D341Med (cell line): ENCODE measurements at regions not wholly inside any gene's neighbourhood (a gene's known extent, or its start where the extent isn't known, plus 50 kb on each side); places are given as distances from the start of the nearest gene placed in this dataset.
"Not testable (repeated sequence)": the region's sequence is repeated elsewhere in the genome, so short reads cannot be mapped to it uniquely, and the experiment has no call there.

Source experiments
- DNase-seq: peaks from one replicate; pipeline ENCODE4 v3.0.0; 2012; ENCODE audit warnings: low spot score

DNA sequence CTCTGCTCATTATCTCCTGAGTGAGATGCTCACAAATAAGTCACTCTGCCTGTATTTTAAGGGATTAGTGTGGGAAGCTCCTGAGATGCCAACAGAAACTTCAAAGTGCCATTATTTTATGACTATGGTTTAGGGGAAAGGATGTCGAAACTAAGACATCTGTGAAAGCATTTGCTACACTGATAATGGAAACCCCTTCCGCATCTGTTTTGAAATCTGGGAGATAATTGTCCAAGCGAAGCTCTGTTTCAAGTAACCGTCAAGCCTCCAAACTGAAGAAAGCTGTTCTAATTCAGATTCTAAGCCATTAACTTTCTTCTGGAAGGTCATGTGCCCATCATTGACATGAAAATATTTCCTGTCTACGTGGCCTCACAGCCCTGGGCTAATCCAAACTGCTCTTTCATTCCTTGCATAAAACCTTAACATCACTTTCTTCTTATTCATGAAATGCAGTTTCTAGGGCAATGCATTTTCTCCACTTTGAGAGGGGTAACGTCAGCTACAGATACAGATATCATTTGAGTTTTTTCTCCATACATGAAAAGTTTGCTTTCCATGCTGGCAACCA, 932.0 kb downstream of the C6orf118 start:
- no peak for DNase-seq

DNA sequence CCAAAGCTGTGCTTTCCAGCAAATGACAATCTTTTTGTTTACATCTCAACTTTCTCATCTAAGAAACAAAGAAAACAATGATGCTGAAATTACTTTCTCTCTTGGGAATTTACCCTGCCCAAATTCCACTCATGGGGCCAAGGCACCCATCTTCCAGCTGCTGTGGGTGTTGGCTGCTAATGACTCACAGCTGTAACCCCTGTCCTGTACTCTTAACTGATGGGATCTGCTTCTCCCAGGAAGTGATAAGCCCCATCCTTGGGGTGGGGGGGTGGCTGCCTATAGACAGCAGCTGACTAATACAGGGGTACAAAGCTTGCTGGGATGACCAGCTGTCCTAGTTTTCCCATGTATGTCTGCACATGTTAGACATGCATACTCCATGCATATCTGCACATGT, 938.6 kb downstream of the C6orf118 start:
- DNase-seq = no peak

DNA sequence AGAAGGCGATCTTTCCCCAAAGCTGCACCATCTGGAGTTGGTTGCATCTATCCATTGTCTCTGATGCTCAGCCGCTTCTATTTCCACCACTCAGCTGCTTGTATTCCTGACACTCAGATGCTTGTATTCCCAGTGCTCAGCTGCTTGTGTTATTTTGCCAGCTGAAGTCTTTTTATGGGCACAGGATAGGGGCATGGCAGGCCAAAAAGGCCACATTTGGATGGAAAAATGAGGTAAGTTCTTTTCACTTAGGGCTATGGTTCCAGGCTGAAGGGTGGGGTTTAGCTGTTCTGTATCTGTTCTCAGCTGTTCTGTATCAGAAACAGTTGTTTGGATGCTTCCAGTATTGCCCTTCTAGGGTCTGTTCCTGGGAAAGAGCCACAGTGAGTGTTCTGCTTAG, 944.9 kb downstream of the QKI start:
- no peak for DNase-seq

DNA sequence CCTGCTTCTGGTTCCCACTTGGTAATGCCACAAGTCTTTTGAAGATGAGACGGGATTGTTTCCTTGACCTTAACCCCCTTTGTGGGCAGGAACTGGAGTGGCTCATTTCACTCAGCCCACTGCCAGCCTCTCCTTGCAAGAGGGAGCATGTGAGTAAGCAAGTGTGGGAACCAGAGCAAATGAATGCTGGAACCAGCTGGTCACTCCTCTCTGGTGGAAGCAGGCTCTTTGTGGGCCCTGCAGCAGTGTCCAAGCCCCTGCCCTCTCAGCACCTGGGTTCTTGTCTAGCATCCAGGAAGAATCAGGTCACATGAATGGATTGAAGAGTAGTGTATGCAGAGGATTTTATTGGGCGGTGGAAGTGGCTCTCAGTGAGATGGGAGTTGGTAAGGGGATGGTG, 944.5 kb downstream of the QKI start:
- DNase-seq = no peak

DNA sequence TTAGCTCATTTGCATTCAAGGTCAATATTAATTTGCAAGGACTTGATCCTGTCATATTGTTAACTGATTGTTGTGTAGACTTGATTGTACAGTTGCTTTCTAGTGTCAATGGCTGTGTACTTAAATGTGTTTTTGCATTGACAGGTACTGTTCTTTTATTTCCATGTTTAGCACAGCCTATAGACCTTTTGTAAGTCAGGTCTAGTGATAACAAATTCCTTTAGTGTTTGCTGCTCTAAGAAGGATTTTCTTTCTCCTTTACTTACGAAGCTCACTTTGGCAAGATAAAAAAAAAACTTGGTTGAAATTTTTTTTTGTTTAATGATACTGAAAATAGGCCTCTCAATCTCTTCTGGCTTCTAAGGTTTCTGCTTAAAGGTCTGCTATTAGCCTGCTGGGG, 942.3 kb downstream of the QKI start:
- DNase-seq = no peak

DNA sequence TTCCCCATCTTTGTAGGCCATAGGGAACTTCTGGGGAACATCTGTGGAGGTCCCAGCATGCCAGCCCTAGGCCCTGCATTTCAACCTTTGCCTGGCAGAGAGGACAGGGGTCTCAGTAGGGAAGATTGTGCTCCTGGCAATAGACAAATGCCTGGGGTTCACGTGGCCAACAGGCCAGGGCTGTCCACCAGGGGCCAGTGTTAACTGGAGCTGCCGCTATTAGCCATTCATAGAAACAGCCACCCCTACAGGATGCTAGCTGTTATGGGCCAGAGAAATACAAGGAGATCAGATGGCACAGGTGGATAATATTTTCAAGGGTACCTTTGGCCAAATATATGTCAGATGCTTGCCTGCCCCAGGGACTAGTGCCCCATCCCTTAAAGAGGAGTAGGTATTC, 932.9 kb downstream of the QKI start:
- no peak for DNase-seq

DNA sequence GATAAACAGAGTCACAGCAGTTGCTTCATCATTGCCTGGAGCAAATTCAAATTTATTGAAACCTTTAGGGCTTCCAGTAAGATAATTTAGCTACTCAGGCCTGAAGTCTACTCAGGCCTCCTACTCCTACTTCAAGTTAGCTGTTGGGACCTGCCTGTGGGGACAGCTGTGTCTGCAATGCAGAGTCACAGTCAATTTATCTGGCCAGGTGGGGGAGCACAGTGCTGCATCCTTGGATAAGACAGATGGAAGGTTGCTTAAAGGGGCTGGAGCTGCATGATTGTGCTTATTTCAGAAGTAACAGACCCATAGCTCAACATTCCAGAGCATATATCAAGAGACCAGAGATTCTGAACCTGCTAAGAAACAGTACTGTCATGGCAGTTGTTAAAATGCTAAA, 932.1 kb downstream of the QKI start:
- no peak for DNase-seq

DNA sequence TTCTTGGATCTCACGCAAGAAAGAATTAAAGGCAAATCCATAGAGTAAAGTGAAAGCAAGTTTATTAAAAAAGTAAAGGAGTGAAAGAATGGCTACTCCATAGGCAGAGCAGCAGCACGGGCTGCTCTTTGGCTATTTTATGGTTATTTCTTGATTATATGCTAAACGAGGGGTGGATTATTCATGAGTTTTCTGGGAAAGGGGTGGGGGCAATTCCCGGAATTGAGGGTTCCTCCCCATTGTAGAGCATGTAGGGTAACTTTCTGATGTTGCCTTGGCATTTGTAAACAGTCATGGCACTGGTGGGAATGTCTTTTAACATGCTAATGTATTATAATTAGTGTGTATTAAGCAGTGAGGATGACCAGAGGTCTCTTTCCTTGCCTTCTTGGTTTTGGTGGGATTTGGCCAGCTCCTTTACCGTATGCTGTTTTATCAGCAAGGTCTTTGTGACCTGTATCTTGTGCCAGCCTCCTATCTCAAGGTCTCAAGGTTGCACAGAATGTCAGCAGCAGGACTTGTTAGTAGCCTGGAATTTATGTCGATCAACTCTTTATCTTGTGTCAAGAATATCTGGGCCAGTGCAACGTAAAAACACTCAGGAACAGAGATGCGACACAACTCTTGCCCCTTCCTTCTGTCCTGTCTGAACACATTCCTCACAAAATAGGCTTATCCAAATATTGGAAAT, 931.4 kb downstream of the QKI start:
- DNase-seq = no peak

DNA sequence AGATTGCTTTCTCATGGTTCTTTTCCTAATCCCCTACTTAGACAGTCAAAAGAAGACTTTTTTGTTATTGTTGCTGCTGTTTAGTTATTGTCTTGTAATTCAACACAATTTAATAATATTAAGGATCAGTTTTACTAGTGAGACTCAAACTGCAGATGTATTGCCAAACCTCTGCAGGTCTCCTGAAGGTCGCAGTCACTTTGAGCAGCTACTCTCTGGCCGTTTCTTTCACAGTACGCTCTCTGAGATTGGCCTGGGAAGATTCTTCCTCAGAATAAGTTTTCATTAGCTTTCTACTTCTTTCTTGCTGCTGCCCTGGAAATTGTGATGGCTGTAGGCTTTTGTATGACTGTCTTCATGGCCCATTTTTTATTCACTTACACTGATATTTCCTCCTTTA, 930.8 kb downstream of the QKI start:
- DNase-seq = no peak

DNA sequence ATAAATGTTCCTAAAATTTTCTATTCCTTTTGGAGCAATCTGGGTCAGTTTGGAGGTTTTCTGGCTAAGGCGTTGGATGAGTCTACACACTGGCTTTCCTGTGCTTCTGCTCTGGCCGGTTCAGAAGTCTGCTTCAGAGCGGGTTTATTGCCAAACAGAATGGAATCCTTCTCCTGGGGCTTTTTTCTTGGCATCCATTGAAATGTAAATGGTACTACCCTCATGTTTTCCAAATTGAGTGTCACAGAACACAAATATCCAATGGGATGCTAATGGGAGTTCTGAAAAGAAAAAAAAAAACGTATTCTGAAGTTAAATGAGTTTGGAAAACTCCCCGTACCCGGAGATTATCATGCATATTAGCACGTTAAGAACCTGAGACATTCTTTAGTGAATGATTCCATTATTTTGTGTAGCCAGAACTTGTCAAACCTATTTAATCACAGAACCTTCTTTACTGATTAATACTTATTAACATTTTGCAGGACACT, 930.3 kb downstream of the QKI start:
- DNase-seq = no peak

DNA sequence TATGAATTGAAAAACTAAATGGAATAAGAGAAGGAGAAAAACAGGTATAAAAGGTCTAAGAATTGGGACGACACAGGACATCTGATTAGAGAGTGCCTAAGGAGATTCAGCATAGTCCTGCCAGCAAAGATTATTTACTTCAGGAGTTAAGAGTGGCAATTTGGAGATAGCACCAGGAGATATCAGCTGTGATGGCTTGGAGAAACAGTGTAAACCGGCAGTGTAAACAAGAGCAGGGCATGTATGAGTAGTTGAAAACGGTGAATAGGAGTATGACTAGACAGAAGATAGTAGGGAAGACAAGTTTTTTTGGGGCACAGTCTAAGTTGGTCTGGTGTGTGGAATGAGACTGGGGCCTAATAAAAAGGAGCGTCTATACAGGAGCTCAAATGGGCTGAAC, 924.9 kb downstream of the QKI start:
- DNase-seq = not testable (repeated sequence)

DNA sequence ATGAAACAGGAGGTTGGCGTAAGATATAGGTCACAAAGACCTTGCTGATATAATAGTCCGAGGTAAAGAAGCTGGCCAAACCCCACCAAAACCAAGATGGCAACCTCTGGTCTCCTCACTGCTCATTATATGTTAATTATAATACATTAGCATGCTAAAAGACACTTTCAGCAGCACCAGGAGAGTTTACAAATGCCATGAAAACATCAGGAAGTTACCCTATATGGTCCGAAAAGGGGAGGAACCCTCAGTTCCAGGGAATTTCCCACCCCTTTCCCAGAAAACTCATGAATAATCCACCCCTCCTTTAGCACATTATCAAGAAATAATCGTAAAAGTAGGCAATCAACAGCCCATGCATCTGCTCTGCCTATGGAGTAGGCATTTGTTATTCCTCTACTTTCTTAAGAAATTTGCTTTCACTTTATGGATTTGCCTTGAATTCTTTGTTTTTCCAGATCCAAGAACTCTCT, 923.4 kb downstream of the QKI start:
- no peak for DNase-seq

DNA sequence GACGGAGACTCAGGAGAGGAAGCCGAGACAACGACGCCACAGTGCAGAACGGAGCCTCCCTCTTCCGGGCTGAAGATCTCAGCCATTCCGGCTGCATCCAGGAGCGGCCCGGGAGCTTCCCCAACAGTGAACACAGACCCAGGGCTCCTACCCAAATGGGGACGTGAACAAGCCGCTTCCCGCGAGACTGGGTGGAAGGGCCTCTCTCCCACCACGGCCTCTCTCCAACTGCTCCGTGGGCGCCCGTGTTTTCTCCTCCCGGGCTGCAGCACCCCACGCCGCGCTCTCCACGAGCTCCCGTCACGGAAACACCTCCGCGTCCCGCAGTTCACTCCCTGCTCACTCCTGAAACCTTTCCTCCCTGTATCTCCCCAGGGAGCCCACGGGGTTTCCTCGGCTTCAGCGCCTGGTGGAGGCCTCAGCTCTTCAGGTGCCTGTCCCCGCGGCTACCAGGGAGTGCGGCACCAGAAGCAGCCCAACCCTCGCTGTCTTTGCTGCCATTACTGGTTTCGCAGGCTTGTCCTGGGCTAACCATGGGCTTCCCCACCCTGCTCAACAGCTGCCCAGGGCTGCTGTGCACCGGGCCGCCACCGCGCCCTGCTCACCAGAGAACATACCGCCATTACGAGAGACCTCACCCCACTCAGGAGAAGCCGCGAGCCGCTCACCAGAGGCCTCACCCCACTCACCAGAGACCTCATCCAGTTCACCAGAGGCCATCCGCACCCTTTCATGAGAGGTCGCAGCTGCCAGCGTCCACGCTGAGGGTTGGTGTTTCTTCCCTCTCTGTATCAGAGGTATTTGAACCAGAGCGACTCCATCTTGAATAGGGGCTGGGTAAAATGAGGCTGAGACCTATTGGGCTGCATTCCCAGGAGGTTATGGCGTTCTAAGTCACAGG, 922.8 kb downstream of the QKI start:
- no peak for DNase-seq

DNA sequence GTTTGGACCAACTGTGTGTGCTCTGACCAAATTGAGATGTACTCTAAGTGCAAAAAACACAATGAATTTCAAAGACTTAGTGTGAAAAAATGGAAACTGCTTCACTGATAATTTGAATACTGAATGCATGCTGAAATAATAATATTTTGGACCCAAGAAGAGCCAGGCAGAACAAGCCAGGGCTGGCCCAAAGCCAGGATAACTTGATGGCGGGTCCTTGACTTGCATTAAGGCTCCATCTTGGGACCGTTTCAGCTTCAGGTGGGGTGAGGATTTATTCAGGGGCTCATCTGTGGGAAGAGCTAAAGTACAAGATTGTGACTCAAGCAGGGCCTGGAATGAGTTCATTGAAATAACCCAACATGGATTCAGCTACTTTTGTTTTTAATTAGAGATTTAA, 921.9 kb downstream of the QKI start:
- no peak for DNase-seq

DNA sequence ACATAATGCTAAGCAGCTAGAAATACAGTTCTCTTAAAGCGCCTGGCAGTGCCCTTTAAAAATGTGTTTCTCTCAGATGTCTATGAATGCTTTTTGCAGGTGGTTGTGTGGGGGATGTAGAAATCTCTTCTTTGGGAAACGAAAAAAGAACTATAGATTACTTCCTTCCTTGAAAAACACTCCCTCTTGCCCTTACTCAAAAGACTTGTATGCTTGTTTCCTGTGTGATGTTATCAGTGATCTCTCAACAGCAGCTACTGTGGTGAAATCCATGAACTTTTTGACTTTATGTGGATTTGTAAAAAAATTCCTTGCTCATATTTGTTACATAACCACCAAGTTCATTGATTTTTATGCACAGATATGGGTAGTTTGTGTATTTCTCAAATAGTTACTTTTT, 916.5 kb downstream of the QKI start:
- DNase-seq = no peak

DNA sequence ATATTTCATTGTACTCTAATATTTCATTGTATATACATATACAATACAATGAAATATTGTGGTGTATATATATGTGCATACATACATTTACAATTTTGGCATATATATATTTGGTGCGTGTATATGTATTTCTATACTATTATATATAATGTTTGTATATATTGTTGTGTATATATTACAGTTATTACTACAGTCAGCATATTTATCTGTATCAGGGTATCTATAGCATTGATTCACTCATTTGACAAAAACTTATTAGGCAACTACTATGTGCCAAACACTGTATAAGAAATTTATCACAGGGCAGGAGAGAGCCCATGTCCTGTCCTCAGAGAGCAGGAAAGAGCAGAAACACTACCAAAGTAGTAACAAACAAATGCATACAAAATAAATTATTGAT, 910.6 kb downstream of the QKI start:
- no peak for DNase-seq

DNA sequence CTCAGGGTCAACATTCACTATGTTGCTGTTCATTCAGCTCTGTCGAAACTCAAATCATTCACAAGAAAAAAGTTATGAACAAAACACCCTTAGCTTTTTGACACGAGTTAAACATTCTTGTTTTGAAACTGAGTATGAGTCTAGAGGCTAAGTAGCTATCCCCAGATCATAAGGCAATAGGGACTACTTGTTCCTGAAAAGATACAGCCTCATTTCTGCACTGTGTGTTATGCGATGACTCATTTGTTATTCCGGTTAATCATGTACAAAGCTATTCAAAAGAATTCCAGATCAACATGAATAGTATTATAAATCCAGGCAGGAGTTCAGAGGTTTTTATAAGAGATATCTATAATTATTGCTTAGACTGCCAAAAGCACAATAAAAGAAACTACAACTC, 908.0 kb downstream of the QKI start:
- no peak for DNase-seq

DNA sequence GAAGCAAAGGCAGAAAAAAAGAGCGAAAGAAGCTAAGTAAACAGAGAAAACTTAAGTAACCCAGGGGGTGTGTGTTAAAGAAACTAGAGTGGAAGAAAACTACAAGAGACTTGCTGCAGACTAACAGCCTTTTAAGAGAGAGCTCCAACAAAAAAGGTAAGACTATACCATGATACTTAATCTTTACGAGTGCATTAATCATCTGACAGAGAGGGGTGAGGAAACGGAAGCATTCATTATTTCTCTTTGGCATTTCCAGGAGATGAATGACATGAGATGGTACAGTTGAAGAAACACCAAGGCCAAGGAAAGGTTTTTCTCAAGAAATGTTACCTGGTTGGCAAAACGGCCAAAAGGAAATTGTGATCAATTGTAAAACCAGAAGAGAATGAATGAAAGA, 906.8 kb downstream of the QKI start:
- no peak for DNase-seq

DNA sequence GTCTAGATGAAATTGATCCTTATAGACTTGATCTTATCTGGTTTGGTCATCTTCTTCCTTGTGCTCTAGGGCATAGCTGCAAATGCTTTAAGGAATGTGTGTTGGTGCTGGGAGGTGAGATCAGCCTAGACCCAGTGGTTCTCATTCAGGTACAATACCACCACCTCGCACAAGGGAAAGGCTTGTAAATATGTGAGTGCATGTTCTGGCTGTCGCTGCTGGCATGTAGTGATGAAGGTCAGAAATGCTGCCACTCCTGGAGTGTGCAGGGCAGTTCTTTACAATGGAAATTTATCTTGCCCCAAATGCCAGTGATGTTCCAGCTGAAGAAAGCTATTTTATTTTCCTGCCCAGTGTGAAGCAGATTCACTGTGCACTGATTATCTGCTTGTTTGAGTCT, 900.9 kb downstream of the QKI start:
- DNase-seq = no peak

DNA sequence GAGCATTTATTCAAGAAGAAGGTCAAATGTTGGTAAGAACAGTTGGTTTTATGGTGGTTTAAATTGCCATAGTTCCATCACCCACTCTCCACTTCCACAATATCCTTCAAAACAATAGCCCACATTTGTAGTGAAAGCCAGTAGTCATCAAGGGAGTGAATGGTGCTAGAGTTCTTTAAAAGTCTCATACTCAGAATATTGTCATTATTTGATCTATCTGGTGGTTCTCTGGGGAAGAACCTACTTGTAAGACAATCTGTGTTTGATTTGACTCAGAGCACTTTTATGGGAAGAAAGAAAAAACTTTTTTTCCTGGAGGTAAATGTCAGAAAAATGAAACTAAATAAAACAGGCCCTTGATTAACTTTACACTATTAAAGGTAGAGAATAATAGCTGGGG, 893.8 kb downstream of the QKI start:
- no peak for DNase-seq

DNA sequence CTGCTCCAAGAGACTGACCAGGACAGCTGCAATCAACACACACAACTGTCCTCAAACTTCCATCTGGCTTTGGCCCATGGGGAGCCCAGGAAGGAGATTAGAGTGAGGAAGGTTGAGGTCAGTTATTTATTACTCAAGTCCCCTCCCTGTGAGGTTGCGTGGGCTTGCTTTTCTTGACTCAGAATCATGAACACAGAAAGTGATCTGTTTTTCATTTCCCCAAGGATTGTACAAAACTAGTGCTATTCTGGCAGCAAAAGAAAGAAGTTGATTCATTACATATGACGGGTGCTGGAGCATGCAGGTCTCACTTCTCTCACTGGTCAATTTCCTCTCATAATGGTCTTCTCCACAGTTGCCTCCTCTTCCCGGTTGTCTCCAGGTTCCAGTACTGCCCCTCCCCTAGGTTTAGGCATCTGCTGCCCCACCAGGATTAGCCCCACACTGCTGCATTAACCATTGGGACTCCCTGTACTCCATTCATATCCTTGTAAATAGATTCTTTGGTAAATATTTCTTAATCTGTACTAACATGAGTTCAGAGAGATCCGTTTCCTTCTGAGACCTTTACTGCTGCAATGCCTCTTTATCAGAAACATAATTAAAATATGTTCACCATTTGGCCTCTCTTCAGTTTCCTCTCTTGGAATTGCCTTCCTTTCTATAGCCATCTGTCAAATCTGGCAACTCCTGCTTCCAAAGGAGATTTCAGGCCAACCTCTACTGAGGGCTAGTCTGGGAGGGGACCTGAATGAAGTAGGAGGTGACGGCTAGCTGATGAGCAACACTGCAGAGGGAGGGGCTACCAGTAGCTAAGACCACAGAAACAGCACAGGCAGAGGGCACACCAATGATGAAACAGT, 888.8 kb downstream of the QKI start:
- DNase-seq = no peak

DNA sequence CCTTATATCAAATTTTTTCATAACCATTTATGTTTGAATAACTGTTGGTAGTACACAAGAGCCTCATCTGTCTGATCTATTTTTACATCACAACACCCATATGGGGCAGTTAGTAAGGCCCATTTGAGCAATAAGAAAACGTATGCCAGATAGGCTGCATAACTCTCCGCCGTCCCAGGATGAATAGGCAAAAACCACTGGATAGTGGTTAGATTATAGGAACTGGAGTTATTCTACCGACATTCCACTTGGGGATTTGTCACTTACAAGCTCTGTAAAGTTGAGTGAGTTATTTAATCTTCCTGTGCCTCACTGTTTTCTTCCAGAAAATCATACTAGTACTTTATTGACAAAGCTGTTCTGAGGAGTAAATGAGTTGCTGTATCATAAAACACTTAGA, 881.9 kb downstream of the QKI start:
- DNase-seq = no peak
